T47D (cell line): ENCODE measurements at regions not wholly inside any gene's neighbourhood (a gene's known extent, or its start where the extent isn't known, plus 50 kb on each side); places are given as distances from the start of the nearest gene placed in this dataset.

ENCODE experiments used
- DNase-seq, 2 experiments: peaks; one replicate each; pipeline versions ENCODE4 v3.0.0 to v3.0.0-alpha.2; 2011 to 2012; ENCODE audit warnings: low read depth in 1 of 2, low spot score in 1 of 2
- JUND ChIP-seq: IDR thresholded peaks from 2 replicates; pipeline ENCODE4 v1.6.1; 2012; ENCODE audit warnings: low read depth
- in situ Hi-C: cut with HindIII; loops from 2 replicates; pipeline ENCODE4 v1.10.0; 2016; ENCODE audit warnings: low sequenced_read_pairs, low pct_unique_long_range_greater_than_20kb

DNA sequence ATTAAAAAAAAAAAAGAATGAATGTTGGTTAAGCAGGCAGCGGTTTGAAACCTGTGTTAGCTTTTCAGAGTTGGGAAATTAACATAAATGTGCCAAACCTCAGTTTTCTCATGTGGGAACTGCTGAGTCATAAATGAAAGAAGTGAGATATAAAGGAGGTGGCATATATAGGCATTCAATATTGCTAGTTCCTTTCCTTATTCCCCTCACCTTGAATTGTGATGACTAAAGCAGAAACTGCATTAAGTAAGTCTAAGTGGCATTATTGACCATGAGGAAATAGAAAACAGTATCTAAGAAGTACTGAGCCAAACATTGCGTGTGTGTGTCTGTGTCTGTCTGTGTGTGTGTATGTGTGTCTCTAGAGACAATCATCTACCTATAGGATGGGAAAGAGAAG lies 691.2 kb downstream of the TLR4 start:
- DNase-seq, result no peak
- in situ Hi-C loops, result no loop called here
- no peak for TF ChIP-seq JUND

DNA sequence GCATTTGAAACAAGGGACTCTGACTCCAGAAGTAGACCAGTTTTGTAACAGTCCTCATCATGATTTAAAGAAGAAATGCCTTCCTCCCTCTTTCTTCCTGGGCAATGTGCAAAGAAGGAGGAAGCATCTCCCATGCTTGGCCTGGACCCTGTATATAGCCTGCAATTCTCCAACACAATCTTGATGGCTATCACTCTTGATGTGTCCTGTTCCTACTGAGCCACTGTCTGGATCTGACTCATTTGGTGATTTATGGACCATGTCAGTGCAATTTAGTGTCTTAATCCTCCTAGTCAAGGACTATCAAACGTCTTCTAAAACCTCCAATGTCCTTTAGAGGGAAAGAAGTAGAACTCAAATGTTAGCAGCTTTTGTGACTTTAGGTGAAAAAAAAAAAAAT lies 697.3 kb downstream of the TLR4 start:
- no peak for DNase-seq
- no peak for TF ChIP-seq JUND
- in situ Hi-C loops, result no loop called here

DNA sequence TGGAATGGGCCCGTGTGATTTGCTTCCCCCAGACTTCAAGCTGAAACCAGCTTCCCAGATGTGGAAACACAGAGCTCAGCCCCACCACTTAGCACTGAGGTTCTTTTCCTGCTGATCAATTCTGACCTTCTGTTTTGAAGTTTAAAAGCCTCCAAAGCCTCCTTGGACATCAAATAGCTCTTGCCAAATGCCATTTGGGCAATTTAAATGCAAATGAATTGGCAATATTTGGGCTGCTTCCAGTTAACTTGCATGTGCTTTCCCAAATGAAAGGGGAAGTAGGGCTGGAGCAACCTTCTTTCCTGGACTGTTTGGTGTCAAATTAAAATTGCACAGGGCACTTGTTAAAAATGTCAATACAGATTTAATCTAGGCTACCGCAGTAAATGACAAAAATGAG lies 710.5 kb downstream of the TLR4 start:
- no peak for DNase-seq
- in situ Hi-C loops, result no loop called here

DNA sequence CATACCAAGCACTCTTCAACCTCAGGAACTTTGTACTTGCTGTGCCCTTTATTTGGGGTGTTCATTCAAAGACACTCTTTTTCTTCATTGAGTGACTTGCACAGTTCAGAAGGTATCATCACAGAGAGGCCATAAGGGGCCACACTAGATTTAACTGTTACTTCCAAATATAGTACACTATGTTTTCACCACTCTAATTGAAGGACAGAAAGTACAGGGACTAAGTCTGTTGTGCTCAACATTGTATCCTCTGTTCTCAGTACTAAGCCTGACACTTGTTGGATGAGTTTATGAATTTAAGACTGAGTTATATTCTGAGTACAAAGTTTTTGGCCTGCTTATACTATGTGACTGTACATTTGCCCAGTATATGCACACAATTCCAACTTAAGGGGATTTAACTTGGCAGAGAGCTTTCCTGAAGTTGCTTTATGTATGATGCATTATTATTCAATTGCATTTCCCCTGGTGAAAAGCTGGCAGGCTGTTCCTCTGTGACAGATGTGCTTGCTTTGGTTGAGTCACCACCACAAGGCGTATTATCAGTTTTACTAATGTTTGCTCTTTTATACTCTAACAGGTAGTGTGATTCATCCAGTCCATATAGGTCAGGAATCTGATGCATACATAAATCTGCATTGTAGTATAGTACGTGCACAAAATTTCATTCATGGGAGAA lies 714.8 kb downstream of the TLR4 start:
- DNase-seq, result no peak
- in situ Hi-C loops, result no loop called here

More for the DNA sequence above, 710.5 kb downstream of the TLR4 start:
- no peak for TF ChIP-seq JUND

DNA sequence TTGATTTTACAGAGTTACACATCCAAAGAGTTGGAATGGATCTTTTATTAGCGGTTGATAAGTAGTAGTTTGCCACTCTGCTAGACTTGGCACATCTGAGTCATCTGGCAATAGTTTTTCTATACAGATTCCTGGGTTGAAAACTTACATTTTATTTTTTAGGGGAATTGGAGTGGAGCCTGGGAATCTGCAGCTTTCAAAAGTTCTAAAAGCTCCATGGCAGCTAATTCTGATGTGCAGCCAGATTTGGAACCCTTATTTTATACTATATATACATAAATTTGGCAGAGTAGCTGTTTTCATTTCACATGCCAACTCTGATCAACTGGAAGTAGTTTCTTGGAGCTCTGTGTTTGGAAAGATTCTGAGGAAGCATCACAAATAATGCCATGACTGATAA lies 715.5 kb downstream of the TLR4 start:
- no peak for DNase-seq
- in situ Hi-C loops, result no loop called here
- no peak for TF ChIP-seq JUND

More for the DNA sequence above, 714.8 kb downstream of the TLR4 start:
- no peak for TF ChIP-seq JUND

DNA sequence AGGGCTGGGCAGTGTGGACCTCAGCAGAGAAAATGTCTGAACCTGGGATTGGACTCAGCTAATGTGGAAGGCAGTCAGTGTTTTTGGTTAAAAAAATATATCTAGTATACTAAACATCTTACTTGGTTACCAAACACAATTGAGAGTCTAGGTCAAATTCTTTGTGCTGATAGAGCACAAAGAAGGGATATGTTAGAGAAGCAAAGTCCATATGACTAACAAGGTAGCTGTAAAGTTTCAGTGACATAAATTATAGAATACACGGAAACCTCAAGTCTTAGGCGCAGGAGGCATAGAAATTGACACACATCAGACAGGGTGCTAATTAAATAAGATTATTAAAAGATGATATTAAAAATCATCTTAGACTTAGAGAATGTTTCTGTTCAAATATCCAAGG lies 718.3 kb downstream of the TLR4 start:
- TF ChIP-seq JUND, result no peak
- DNase-seq, result no peak
- in situ Hi-C loops, result no loop called here

DNA sequence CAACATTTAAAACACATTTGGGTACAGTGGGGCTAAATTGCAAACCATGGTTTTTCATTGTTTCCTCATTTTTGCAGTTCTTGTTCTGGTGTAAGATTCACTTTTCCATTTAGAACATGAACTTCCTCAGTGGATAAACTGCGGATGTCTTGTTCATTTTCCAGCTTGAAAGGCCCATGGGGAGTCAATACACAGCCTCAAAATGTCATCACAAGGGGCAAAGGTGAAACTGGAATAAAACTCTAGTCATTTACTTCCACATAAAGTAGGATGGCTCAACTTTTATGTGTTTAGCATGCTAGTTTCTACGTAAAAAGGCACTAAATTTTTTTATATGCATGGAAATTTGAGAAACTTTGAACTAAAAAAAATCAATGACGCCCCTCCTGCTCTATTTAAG lies 718.8 kb downstream of the TLR4 start:
- in situ Hi-C loops, result no loop called here
- DNase-seq, result no peak
- TF ChIP-seq JUND, result no peak

DNA sequence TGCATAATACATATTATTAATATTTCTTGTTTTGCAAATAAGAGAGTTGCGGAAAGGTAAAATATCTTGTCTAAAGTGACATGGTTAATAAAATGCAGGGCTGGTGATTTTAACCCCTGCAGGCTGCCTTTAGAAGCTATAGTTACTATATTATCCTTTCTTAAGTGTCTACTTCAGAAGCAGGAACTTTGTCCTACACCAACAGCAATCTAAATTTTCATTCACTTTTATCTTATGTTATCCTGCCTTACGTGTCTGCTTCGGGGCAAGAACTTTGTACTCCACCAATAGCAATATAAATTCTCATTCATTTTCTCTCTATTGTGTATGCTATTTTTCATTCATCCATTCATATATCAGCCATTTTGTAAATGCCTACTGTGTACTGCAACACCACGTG lies 719.5 kb downstream of the TLR4 start:
- no peak for TF ChIP-seq JUND
- DNase-seq, result no peak
- in situ Hi-C loops, result no loop called here

DNA sequence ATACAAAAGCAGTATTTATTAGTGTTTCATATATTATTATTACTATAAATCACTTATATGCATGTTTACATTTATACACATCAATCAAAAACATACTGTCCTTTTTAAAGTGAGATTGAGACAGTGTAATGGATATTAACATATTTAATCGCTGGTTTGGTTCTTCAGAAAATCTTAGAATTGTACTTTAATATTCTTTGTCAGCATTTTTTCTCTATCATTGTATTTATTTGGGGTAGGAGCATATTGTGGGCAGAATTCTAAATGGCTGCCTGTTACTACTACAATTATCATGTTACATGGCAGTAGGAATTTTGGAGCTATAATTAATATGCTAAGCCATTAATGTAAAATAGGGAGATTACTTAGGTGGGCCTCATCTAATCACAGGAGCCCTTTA lies 722.6 kb downstream of the TLR4 start:
- in situ Hi-C loops, result no loop called here
- no peak for DNase-seq

DNA sequence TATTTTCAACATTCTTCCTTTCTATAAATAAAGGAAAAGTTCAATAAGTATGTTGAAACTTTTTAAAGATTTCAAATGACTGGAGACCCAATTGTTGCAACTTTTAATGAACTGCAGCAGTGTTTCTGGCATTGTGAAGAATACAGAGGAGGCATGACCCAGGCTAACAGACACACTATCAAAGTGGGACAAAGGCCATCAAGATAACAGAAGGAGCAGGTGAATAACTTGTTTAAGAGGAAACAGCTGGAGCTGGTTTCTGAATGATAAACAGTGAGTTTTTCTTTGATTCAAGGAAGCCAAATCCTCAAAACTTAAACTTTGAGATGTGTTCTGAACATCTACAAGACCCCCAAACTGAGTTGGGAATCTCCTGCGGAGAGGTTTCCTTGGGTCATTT lies 734.6 kb downstream of the TLR4 start:
- no peak for DNase-seq
- TF ChIP-seq JUND, result no peak
- in situ Hi-C loops, result no loop called here

More for the DNA sequence above, 722.6 kb downstream of the TLR4 start:
- TF ChIP-seq JUND, result no peak

DNA sequence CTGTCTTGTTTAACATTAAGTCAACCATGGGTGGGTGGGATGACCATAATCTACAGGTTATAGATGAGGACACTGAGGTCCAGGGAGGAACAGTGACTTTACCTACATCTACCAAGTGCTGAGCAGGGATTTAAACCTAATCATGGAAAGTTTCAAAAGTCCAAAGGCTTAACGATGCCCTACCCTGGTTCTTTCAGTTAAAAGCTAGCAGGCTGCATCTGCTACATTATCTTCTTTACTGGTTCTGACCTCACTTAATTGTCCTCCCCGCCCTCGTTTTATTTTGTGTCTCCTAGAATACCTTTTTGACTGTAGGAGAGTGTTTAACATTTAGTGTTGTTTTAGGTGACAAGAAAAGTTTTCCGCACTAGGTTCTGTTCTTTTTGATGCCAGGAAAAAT lies 735.2 kb downstream of the TLR4 start:
- no peak for TF ChIP-seq JUND
- no peak for DNase-seq
- in situ Hi-C loops, result no loop called here

DNA sequence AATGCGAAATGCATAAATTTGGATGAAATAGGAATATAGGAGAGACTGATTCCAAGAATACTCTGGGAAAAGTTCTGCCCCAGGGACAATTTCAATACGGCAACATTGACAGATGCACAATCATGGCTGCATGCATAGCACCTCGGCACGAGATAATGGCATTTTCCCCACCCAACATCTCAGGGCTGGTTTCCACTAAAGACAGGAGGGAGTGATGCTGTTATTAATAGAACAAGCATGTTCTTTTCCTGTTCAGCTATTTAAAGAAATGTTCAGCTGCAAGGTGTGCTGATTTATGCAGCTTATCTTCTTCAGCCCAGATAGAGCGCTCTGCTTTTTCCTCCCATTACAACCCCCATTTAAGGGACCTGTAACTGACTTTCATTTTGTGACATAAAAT lies 740.2 kb downstream of the TLR4 start:
- no peak for DNase-seq
- in situ Hi-C loops, result no loop called here
- no peak for TF ChIP-seq JUND

DNA sequence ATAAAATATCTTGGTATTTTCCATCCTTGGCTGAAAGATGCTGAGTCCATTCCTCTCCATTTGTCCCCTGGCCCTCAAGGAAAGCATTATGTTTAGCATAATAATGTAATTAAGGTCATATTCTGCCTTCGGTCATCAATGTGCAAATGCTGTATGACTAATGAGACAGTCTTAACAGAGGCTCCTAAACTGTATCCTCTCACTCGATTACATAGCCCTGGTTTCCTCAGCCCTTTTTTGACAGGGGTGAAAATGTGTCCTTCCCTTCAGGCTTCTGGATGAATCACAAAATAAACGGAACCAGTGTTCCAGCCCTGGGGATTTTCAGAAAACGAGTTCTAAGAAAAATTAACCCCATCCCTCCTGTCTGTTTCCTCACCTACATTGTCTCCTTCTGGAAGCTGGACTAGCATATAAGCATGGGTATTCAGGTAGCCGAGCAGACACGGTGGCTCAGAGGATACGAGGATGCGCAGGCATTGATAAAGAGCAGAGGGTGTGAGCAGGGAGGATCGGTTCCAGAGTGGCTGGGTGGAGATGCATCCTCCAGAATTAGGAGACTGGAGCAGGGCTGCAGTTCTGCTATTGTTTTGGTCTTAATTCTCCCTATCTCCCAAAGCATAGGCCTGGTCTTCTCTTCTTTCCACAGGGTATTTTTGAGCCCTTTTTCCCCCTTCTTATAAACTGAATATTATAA lies 742.9 kb downstream of the TLR4 start:
- TF ChIP-seq JUND, result no peak
- DNase-seq, result no peak
- in situ Hi-C loops, result no loop called here

DNA sequence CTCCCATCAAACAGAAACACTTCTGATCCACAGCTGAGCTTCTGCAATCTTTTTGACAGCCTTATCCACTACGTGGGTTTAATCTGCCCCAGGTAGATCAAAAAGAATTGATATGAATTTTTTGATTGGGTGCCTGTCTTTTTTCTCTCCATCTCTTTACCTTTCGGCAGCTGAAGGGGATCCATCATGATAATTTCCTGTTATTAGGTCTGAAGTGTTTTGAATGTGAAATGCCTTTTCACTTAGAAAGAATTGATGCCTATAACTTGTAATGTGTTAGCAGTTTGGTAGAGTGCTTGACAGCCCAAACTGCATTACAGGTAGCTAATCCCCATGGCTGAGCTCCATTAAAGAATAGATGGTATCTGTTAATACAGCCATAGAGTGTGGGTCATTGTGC lies 745.4 kb downstream of the TLR4 start:
- no peak for DNase-seq
- in situ Hi-C loops, result no loop called here
- TF ChIP-seq JUND, result no peak
